Epithelial cell of esophagus (primary cell): ENCODE measurements at regions not wholly inside any gene's neighbourhood (a gene's known extent, or its start where the extent isn't known, plus 50 kb on each side); places are given as distances from the start of the nearest gene placed in this dataset.
A peak's percentile ranks its signal among the peaks of the same experiment; 100 is the strongest.

Experiments
- DNase-seq: peaks from one replicate; pipeline ENCODE4 v3.0.0; 2010; ENCODE audit warnings: low read depth
- H3K4me3 ChIP-seq: 2 replicates; pipeline ENCODE4 v1.5.1; 2011; ENCODE audit warnings: mild to moderate bottlenecking, low read length, control low read depth
- CTCF ChIP-seq: IDR thresholded peaks from 2 replicates; pipeline ENCODE4 v1.5.1; 2011; ENCODE audit warnings: low read depth, mild to moderate bottlenecking, low read length, control low read depth, inconsistent platforms; ENCODE audit not compliant: insufficient read depth; ENCODE audit errors: missing control alignments

DNA sequence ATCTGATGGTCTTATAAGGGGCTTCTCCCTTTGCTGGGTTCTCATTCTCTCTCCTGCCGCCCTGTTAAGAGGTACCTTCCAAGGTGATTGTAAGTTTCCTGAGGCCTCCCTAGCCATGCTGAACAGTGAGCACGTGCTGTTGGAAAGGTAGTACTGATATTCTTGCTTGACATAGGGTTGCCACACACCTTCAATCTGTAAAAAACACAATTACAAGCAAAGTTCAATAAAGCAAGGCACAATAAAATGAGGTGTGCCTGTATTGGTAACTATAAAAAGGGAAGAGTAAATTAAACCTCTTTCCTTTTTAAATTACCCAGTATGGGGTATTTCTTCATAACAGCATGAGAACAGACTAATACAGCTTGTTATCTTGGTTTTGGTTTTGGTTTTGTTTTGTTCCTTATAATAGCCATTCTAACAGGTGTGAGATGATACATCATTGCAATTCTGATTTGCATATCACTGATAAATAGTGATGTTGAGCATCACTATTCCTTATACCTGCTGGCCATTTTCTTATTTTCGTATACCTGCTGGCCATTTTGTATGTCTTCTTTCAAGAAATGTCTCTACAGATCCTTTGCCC is 164.9 kb upstream of the TRIM24 start:
- no peak for DNase-seq
- no peak overlapping the region for H3K4me3 ChIP-seq
- no peak for TF ChIP-seq CTCF

DNA sequence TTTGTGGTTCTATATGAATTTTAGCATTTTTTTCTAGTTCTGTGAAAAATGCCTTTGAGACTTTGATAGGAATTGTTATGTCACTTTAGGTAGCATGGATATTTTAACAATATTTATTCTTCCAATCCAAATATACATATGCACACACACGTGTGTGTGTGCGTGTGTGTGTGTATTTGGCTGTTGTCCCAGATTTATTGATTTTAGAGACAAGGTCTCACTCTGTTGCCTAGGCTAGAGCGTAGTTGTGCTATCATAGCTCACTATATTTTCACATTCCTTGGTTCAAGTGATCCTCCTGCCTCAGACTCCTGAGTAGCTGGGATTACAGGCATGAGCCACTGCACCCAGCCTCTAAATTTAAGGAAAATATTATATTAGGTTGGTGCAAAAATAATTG is 162.5 kb upstream of the TRIM24 start:
- no peak for TF ChIP-seq CTCF
- DNase-seq = no peak

GRCh38 chr7:138299066-138299465 is 161.0 kb upstream of the TRIM24 start:
- no peak overlapping the region for H3K4me3 ChIP-seq
- no peak for TF ChIP-seq CTCF
- DNase-seq = no peak

More for the DNA sequence above, 162.5 kb upstream of the TRIM24 start:
- no peak overlapping the region for H3K4me3 ChIP-seq

- no peak overlapping the region for H3K4me3 ChIP-seq
- no peak for DNase-seq
- no peak for TF ChIP-seq CTCF
Observed at GRCh38 chr7:138303230-138304070, 156.6 kb upstream of the TRIM24 start.

DNA sequence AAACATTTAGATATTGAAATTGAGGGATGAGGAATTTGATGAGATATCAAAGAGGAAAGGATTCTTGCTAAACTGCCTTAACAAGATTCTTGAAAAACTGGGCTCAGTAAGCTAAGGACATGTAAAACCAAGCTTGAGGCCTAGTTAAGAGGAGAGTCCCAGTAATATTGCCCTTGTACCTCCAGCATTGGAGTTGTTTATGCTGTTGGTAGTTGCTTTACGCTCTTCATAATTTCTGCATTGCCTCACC is 156.1 kb upstream of the TRIM24 start:
- TF ChIP-seq CTCF = no peak
- no peak overlapping the region for H3K4me3 ChIP-seq
- peak; percentile 52 for DNase-seq

DNA sequence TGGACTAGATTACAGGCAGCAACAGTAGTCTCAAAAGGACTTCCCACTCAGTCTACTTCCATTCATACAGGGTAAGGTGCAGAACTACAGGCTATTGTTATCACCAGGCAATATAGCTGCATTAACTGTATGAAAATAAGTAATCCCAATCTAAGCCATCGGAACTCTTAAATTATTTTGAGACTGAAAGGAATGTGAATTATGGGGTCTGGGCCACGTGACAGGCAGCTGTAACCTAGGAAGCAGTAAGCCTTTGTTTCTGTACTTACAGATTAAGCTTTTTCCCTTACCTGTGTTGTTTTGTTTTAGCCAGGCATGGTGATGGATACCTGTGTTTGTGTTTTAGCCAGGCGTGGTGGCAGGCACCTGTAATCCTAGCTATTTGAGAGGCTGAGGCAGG is 152.4 kb upstream of the TRIM24 start:
- no peak overlapping the region for H3K4me3 ChIP-seq
- DNase-seq = no peak
- TF ChIP-seq CTCF = no peak

DNA sequence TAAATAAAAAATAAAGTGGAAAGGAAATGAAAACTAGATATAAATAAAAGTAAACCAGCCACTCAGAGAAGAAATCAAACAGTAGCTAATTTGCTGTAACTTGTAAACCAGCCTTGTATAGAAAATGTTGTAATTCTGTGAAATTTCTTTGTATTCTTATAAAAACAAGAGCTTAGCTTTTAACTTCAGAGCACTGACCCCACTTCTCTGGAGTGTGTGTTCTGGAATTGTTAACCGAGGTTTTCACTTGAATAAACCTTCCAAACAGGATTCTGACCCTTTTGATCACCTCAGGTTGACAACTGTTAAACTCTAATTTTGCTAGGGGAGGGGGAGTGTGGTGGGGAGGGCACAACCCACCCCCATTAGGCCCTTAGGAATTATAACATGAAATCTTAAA is 151.9 kb upstream of the TRIM24 start:
- TF ChIP-seq CTCF = no peak
- no peak for DNase-seq
- no peak overlapping the region for H3K4me3 ChIP-seq
